HCT116 (cell line): ENCODE measurements at regions not wholly inside any gene's neighbourhood (a gene's known extent, or its start where the extent isn't known, plus 50 kb on each side); places are given as distances from the start of the nearest gene placed in this dataset.

Source experiments
- ATAC-seq: fragments of 200-7000 bp; cut with Tn5 transposase; 2 replicates; pipeline ENCODE4 v1.9.1; 2020; ENCODE audit warnings: mild to moderate bottlenecking, moderate library complexity
- BruUV-seq: library from RNA; stranded (reverse); fragments of 400-500 nt; replicated peaks from 2 replicates; lab custom pipeline; 2021; lab: Mats Ljungman, UMichigan
- CTCF ChIA-PET: fragments of 300-600 bp; sonication (Branson Sonifier 250); formaldehyde crosslinking; loops from one replicate; lab custom pipeline; 2021; ENCODE audit warnings: antibody characterized with exemption; lab: Charles Lee
- POLR2A ChIA-PET: fragments of 300-600, 350-600 bp; sonication (Branson Sonifier 250); formaldehyde crosslinking; loops from one replicate; lab custom pipeline; 2021; ENCODE audit warnings: antibody characterized with exemption; lab: Charles Lee
- RAD21 ChIA-PET, 2 experiments: fragments of 300-600 bp; sonication (Branson Sonifier 250); formaldehyde crosslinking; loops; one replicate each; lab custom pipeline; 2023; ENCODE audit warnings: low total read pairs in 2 of 2; ENCODE audit not compliant: uncharacterized antibody in 2 of 2, unreplicated experiment in 2 of 2, low non-redundant PET in 1 of 2; lab: Charles Lee
- DNase-seq: peaks from one replicate; pipeline ENCODE4 v3.0.0-alpha.2; 2010; ENCODE audit warnings: low read depth, low spot score
- H2AFZ ChIP-seq: fragments of 200-600 bp; shearing (Covaris generic), sonication (generic); 2 replicates; pipeline ENCODE4 v1.6.1; 2017; ENCODE audit warnings: low read depth, mixed run types, mixed read lengths, antibody characterized with exemption, low read length; ENCODE audit not compliant: poor library complexity, severe bottlenecking
- H3K27ac ChIP-seq: 2 replicates; pipeline ENCODE4 v1.5.1; 2012; ENCODE audit warnings: low read depth, low read length
- H3K27me3 ChIP-seq: fragments of 200-600 bp; sonication (generic); 2 replicates; pipeline ENCODE4 v1.6.1; 2016; ENCODE audit warnings: mixed run types, low read length, mixed read lengths; ENCODE audit not compliant: insufficient read depth
- H3K36me3 ChIP-seq, 2 experiments: fragments of 200-500 bp in 1 of 2; fragments of 200-600 bp in 1 of 2; sonication (Bioruptor generic) in 1 of 2; sonication (generic) in 1 of 2; 2 replicates each; pipeline versions ENCODE4 v1.5.1 to v1.6.1; 2014 to 2016; ENCODE audit warnings: low read length in 2 of 2, inconsistent platforms in 1 of 2, mixed read lengths in 1 of 2, mixed run types in 1 of 2; ENCODE audit not compliant: insufficient read depth in 2 of 2, control insufficient read depth in 1 of 2
- H3K4me1 ChIP-seq, 2 experiments: fragments of 200-600 bp in 1 of 2; sonication (generic) in 1 of 2; 2 replicates each; pipeline versions ENCODE4 v1.5.1 to v1.6.1; 2012 to 2017; ENCODE audit warnings: low read length in 2 of 2, inconsistent platforms in 1 of 2, mild to moderate bottlenecking in 1 of 2, mixed read lengths in 1 of 2, mixed run types in 1 of 2, moderate library complexity in 1 of 2; ENCODE audit not compliant: insufficient read depth in 2 of 2, control insufficient read depth in 1 of 2
- H3K4me2 ChIP-seq: fragments of 200-600 bp; sonication (generic); 2 replicates; pipeline ENCODE4 v1.6.1; 2017; ENCODE audit warnings: mixed run types, low read length, mixed read lengths
- H3K4me3 ChIP-seq, 2 experiments: fragments of 200-600 bp in 1 of 2; sonication (generic) in 1 of 2; replicated peaks in 1 of 2; 2 replicates each; pipeline ENCODE4 v1.5.1; 2011 to 2016; ENCODE audit warnings: low read length in 2 of 2, control low read depth in 1 of 2, low read depth in 1 of 2, mild to moderate bottlenecking in 1 of 2, mixed read lengths in 1 of 2, mixed run types in 1 of 2
- H3K79me2 ChIP-seq: fragments of 200-600 bp; sonication (generic); 2 replicates; pipeline ENCODE4 v1.6.1; 2017; ENCODE audit warnings: mild to moderate bottlenecking, mixed run types, low read length, moderate library complexity, mixed read lengths; ENCODE audit not compliant: insufficient read depth
- H3K9ac ChIP-seq: fragments of 200-600 bp; sonication (generic); 2 replicates; pipeline ENCODE4 v1.6.1; 2016; ENCODE audit warnings: low read length, mixed read lengths
- H3K9me2 ChIP-seq: fragments of 200-600 bp; sonication (generic), shearing (Covaris generic); 2 replicates; pipeline ENCODE4 v1.6.1; 2017; ENCODE audit warnings: mixed run types, mild to moderate bottlenecking, moderate library complexity; ENCODE audit not compliant: insufficient read depth
- H3K9me3 ChIP-seq, 2 experiments: fragments of 200-500 bp in 1 of 2; fragments of 200-600 bp in 1 of 2; sonication (Bioruptor generic) in 1 of 2; sonication (generic) in 1 of 2; 2 replicates each; pipeline ENCODE4 v1.6.1; 2014 to 2017; ENCODE audit warnings: low read length in 2 of 2, mixed read lengths in 2 of 2, inconsistent platforms in 1 of 2, low read depth in 1 of 2, mild to moderate bottlenecking in 1 of 2, mixed run types in 1 of 2, moderate library complexity in 1 of 2; ENCODE audit not compliant: control insufficient read depth in 1 of 2, insufficient read depth in 1 of 2
- H4K20me1 ChIP-seq: fragments of 200-600 bp; sonication (generic), shearing (Covaris generic); 2 replicates; pipeline ENCODE4 v1.6.1; 2017; ENCODE audit warnings: mixed run types, mild to moderate bottlenecking, moderate library complexity; ENCODE audit not compliant: insufficient read depth
- CEBPB ChIP-seq: IDR thresholded peaks from 2 replicates; pipeline ENCODE4 v1.6.1; 2012; ENCODE audit warnings: low read depth
- ELF1 ChIP-seq: IDR thresholded peaks from 2 replicates; pipeline ENCODE4 v1.6.1; 2012; ENCODE audit warnings: low read depth, borderline replicate concordance
- EZH2phosphoT487 ChIP-seq: fragments of 200-600 bp; IDR thresholded peaks from 2 replicates; pipeline ENCODE4 v1.6.1; 2018; ENCODE audit warnings: antibody characterized with exemption, borderline replicate concordance
- FOSL1 ChIP-seq: IDR thresholded peaks from 2 replicates; pipeline ENCODE4 v1.6.1; 2012; ENCODE audit warnings: low read depth
- MAX ChIP-seq: IDR thresholded peaks from 2 replicates; pipeline ENCODE4 v1.6.1; 2012
- POLR2AphosphoS5 ChIP-seq: IDR thresholded peaks from 2 replicates; pipeline ENCODE4 v1.6.1; 2011; ENCODE audit warnings: mild to moderate bottlenecking, low read depth, low read length, moderate library complexity
- RAD21 ChIP-seq: IDR thresholded peaks from 2 replicates; pipeline ENCODE4 v1.6.1; 2012; ENCODE audit warnings: low read depth, mild to moderate bottlenecking
- SIN3A ChIP-seq: IDR thresholded peaks from 2 replicates; pipeline ENCODE4 v1.6.1; 2012; ENCODE audit warnings: low read depth
- SRF ChIP-seq: IDR thresholded peaks from 2 replicates; pipeline ENCODE4 v1.6.1; 2012; ENCODE audit warnings: low read depth
- TCF7L2 ChIP-seq: IDR thresholded peaks from 2 replicates; pipeline ENCODE4 v1.7.0; 2011; ENCODE audit warnings: borderline replicate concordance, inconsistent platforms; ENCODE audit not compliant: insufficient read depth, insufficient read length; ENCODE audit errors: extremely low read depth
- ZBTB33 ChIP-seq: IDR thresholded peaks from 2 replicates; pipeline ENCODE4 v1.6.1; 2011; ENCODE audit warnings: mild to moderate bottlenecking, low read length, moderate library complexity; ENCODE audit not compliant: insufficient replicate concordance; ENCODE audit errors: extremely low read depth
- ZNF274 ChIP-seq: fragments of 200-500 bp; sonication (Bioruptor generic); IDR thresholded peaks from 2 replicates; pipeline ENCODE4 v1.6.1; 2014; ENCODE audit warnings: mild to moderate bottlenecking, low read depth, low read length, inconsistent platforms
- intact Hi-C: fragments of 100-400 bp; cut with micrococcal nuclease; formaldehyde crosslinking; loops from 2 replicates; pipeline ENCODE4 v1.10.0; 2022

- intact Hi-C loops: no loop called here
- Histone ChIP-seq H3K36me3 (no peaks in the 10 kb centered on the region), H3K4me2 (no peak overlapping the region), H3K4me1 (no peaks in the 10 kb centered on the region), H3K4me3 (no peak overlapping the region), H3K27me3 (peaks cover 39% of the 10 kb centered on the region), H2AFZ (no peak overlapping the region), H3K27ac (no peak overlapping the region), H3K79me2 (no peaks in the 10 kb centered on the region), H3K9me3 (no peaks in the 10 kb centered on the region), H4K20me1 (no peaks in the 10 kb centered on the region), H3K9ac (no peak overlapping the region), H3K9me2 (no peaks in the 10 kb centered on the region)
- BruUV-seq: no TSS peak
- DNase-seq (no peak), ATAC-seq (no peak)
- TF ChIP-seq SRF (no peak), FOSL1 (no peak), MAX (no peak), POLR2AphosphoS5 (no peak), RAD21 (no peak), ZNF274 (no peak), EZH2phosphoT487 (no peak), TCF7L2 (no peak), SIN3A (no peak), ELF1 (no peak)
- RAD21 ChIA-PET: no interaction called here
- CTCF ChIA-PET: interaction anchor here (1.2 kb wide), 1 partner anchor 11 kb away, joined by 6 read pairs; no protein-coding TSS in a partner anchor
- POLR2A ChIA-PET: no interaction called here
Observed at GRCh38 chr3:99542767-99543518, 95.5 kb upstream of the COL8A1 start.

- intact Hi-C loops: no loop called here
- POLR2A ChIA-PET: no interaction called here
- H3K27ac ChIP-seq: no peak overlapping the region
- no TSS peak for BruUV-seq
- no peaks in the 10 kb centered on the region for H3K4me1 ChIP-seq
- no peaks in the 10 kb centered on the region for H3K9me2 ChIP-seq
- no peak overlapping the region for H2AFZ ChIP-seq
- H3K79me2 ChIP-seq: no peaks in the 10 kb centered on the region
- CTCF ChIA-PET: no interaction called here
- no peak overlapping the region for H3K4me3 ChIP-seq
- no peaks in the 10 kb centered on the region for H3K9me3 ChIP-seq
- H4K20me1 ChIP-seq: no peaks in the 10 kb centered on the region
- H3K4me2 ChIP-seq: no peak overlapping the region
- RAD21 ChIA-PET: no interaction called here
- TF ChIP-seq CEBPB: no peak
- no peak for TF ChIP-seq ZBTB33
- ATAC-seq: no peak
- no peak overlapping the region for H3K9ac ChIP-seq
- no peak for DNase-seq
- H3K27me3 ChIP-seq: peaks cover 53% of the 10 kb centered on the region
- no peaks in the 10 kb centered on the region for H3K36me3 ChIP-seq
Observed at GRCh38 chr3:99541181-99541580, 97.2 kb upstream of the COL8A1 start.
